ENCODE measurements at regions not wholly inside any gene's neighbourhood (a gene's known extent, or its start where the extent isn't known, plus 50 kb on each side); places are given as distances from the start of the nearest gene placed in this dataset.

DNA sequence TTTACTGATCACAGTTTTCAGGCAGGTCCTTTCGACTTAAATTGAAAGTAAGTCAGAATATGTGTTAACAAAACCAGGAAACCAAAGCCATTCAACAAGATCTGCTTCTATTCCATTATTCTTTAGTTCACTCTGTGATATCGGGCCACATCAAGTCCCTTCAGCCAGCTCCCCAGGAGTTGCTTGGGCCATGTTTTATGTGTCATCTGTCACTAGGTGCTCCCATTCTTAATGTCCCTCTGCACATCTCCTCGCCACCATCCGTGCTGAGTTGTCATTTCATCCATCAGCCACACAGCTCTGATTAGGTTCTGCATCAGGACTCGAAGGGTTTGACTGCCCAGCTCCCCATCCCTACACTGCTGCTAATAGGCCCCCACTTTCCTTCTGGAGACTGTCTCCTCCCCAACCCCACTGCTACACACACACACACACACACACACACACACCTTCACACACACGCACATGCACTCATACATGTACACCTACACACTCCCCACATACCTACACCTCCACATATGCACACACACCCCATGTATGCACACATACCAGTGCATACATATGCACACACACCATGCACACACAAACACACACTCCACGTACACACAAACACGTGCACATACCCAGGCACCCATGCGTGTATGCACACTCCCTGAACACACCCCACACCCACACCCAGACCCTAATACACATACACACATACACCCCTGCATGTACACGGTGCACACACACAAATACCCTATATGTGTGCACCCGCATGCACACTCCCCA is 143.3 kb upstream of the GMDS start:
- H3K4me3 ChIP-seq (ENCODE audit: low read depth, low read length) = no peak overlapping the region
- no peaks in the 10 kb centered on the region for H3K4me1 ChIP-seq (ENCODE audit: control insufficient read depth, insufficient read depth, low read length)
- H3K27me3 ChIP-seq (ENCODE audit: control insufficient read depth, insufficient read depth, low read length) = no peaks in the 10 kb centered on the region
- no peak overlapping the region for H3K9ac ChIP-seq (ENCODE audit: low read depth, low read length)
- H3K27ac ChIP-seq (ENCODE audit: low read depth, low read length) = no peak overlapping the region
- no peaks in the 10 kb centered on the region for H3K36me3 ChIP-seq (ENCODE audit: control insufficient read depth, insufficient read depth, low read length)
- peaks cover 3% of the 10 kb centered on the region; the same call in 1 of the 2 replicates for H3K9me3 ChIP-seq (ENCODE audit: control insufficient read depth, insufficient read depth, low read length)

DNA sequence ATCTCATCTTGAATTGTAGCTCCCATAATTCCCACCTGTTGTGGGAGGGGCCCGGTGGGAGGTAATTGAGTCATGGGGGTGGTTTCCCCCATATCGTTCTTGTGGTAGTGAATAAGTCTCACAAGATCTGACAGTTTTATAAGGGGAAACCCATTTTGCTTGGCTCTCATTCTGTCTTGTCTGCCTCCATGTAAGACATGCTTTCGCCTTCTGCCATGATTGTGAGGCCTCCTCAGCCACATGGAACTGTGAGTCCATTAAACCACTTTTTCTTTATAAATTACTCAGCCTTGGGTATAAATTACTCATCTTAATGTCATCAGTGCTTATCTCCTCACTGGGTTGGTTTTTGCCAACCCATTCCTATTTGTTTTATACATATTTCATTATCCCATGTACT is 142.0 kb upstream of the GMDS start:
- H3K9me3 ChIP-seq (ENCODE audit: control insufficient read depth, insufficient read depth, low read length) = 0 out of 2 replicates have a peak, but pooled peaks cover under 1% of the 10 kb centered on the region
- H3K36me3 ChIP-seq (ENCODE audit: control insufficient read depth, insufficient read depth, low read length) = no peaks in the 10 kb centered on the region
- no peaks in the 10 kb centered on the region for H3K27me3 ChIP-seq (ENCODE audit: control insufficient read depth, insufficient read depth, low read length)
- no peaks in the 10 kb centered on the region for H3K4me1 ChIP-seq (ENCODE audit: control insufficient read depth, insufficient read depth, low read length)
- no peak overlapping the region for H3K27ac ChIP-seq (ENCODE audit: low read depth, low read length)
- no peak overlapping the region for H3K4me3 ChIP-seq (ENCODE audit: low read depth, low read length)
- H3K9ac ChIP-seq (ENCODE audit: low read depth, low read length) = no peak overlapping the region

DNA sequence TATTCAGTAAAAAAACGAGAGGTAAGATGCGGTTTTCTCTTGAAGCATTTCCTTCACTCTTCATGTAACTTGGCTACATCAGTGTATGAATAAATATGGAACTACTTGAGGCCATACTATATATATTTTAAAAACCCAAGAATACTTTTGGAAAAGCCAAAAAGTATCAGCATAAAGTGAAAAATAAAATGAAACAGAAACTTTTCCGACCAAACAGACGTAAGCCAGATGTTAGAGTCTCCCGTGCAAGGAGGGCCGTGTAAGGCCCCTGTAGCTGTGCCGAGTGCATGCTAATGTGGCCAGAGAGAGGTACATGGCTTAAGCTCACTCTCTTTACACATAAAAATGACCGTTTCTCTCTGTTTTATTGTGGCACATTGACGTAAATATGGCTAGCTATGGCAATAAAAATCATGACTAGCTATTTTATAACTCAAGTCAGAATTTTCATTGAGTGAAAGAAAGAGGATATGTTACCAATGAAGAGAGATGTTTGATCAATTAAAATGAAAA is 140.1 kb upstream of the GMDS start:
- no peaks in the 10 kb centered on the region for H3K9me3 ChIP-seq (ENCODE audit: control insufficient read depth, insufficient read depth, low read length)
- no peaks in the 10 kb centered on the region for H3K4me1 ChIP-seq (ENCODE audit: control insufficient read depth, insufficient read depth, low read length)
- H3K27me3 ChIP-seq (ENCODE audit: control insufficient read depth, insufficient read depth, low read length) = no peaks in the 10 kb centered on the region
- no peak overlapping the region for H3K4me3 ChIP-seq (ENCODE audit: low read depth, low read length)
- H3K36me3 ChIP-seq (ENCODE audit: control insufficient read depth, insufficient read depth, low read length) = no peaks in the 10 kb centered on the region
- H3K9ac ChIP-seq (ENCODE audit: low read depth, low read length) = no peak overlapping the region
- H3K27ac ChIP-seq (ENCODE audit: low read depth, low read length) = no peak overlapping the region

DNA sequence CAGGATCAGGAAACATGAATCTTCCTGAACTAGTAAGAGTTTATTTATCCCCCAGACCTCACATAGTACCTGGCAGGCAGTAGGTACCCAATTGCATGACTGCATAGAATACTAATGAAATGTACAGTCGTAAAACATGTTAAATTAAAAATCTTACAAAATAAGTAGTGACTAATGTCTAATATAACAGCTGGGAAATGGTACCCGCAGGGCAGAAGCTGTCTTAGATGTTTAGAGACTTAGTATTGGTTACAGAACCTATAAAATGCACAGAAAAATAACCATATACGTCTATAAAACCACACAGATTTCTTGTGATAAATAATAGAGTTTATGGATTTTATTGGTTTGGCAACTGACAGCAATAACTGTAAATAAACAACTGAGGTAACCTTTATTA is 139.1 kb upstream of the GMDS start:
- Histone ChIP-seq H3K9ac (ENCODE audit: low read depth, low read length) (no peak overlapping the region), H3K4me1 (ENCODE audit: control insufficient read depth, insufficient read depth, low read length) (no peaks in the 10 kb centered on the region), H3K4me3 (ENCODE audit: low read depth, low read length) (no peak overlapping the region), H3K27ac (ENCODE audit: low read depth, low read length) (no peak overlapping the region), H3K27me3 (ENCODE audit: control insufficient read depth, insufficient read depth, low read length) (no peaks in the 10 kb centered on the region), H3K9me3 (ENCODE audit: control insufficient read depth, insufficient read depth, low read length) (no peaks in the 10 kb centered on the region), H3K36me3 (ENCODE audit: control insufficient read depth, insufficient read depth, low read length) (no peaks in the 10 kb centered on the region)

DNA sequence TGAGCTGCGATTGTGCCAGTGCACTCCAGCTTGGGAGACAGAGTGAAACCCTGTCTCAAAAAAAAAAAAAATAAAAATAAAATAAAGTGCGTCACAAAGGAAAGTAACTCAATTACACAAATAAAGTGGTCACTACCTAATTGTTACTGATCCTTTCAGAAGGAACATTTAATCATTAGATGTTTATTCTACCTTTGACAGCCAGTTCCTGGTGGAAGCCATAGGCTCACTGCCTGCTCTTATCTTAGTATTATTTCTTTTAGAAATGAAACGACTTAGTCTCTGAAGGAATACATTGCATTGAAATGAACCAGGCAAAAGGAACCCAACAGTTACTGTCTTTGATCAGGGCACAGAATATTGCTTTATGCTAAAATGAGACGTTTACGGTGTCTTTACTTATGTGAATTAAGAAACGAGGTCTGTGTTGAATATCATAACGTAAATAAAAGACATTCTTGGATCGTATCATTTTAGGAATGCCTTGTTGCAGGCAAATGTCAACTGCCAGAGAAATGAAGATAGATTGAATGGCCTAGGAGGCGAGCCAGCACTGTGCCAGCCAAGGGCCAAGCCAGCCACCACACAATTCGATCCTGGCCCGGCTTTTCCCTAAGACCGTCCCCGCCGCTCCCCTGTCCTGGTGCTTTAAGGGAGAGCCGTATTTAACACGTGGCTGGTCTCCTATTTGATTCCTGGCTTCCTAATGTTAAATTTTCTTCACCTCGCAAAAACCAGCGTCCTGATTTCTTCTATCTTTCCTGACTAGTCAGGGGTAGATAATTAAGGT is 136.7 kb upstream of the GMDS start:
- Histone ChIP-seq H3K4me3 (ENCODE audit: low read depth, low read length) (no peak overlapping the region), H3K4me1 (ENCODE audit: control insufficient read depth, insufficient read depth, low read length) (no peaks in the 10 kb centered on the region), H3K9me3 (ENCODE audit: control insufficient read depth, insufficient read depth, low read length) (no peaks in the 10 kb centered on the region), H3K27me3 (ENCODE audit: control insufficient read depth, insufficient read depth, low read length) (no peaks in the 10 kb centered on the region), H3K36me3 (ENCODE audit: control insufficient read depth, insufficient read depth, low read length) (no peaks in the 10 kb centered on the region), H3K9ac (ENCODE audit: low read depth, low read length) (no peak overlapping the region), H3K27ac (ENCODE audit: low read depth, low read length) (no peak overlapping the region)

DNA sequence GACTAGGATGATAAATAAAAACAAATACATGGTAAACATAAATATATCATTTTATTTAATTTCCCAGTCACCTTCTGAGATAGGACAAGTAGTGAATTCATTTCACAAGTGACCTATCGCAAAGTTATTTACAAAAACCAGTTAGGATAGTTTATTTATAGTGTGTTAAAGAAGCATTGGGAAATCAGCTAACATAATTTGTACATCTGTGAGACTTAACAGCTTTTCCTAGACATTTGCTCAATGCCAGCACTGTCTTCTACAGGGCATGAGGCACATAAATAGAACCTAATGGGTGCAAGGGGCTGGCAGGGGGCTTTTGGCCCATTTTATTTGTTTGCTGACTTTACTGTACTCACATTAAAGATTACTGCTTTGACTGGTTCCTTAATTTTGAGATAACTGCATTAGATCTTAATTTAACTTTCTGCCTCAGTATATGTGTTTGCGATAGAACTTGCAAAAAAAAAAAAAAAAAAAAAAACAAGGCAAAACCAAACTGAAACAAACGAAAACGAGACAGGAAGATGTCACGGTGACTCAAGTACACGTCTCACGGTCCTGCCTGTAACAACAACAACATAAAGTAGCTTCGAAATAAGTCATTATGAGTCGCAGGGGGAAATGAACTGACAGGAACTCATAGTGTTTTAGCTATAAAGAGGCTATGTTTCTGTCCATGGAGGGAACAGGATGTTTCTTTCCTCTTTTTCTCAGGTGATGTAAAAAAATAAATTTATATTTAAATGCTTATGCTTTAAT is 133.7 kb upstream of the GMDS start:
- Histone ChIP-seq H3K27ac (ENCODE audit: low read depth, low read length) (no peak overlapping the region), H3K36me3 (ENCODE audit: control insufficient read depth, insufficient read depth, low read length) (no peaks in the 10 kb centered on the region), H3K9me3 (ENCODE audit: control insufficient read depth, insufficient read depth, low read length) (no peaks in the 10 kb centered on the region), H3K4me1 (ENCODE audit: control insufficient read depth, insufficient read depth, low read length) (no peaks in the 10 kb centered on the region), H3K4me3 (ENCODE audit: low read depth, low read length) (no peak overlapping the region), H3K27me3 (ENCODE audit: control insufficient read depth, insufficient read depth, low read length) (no peaks in the 10 kb centered on the region), H3K9ac (ENCODE audit: low read depth, low read length) (no peak overlapping the region)

DNA sequence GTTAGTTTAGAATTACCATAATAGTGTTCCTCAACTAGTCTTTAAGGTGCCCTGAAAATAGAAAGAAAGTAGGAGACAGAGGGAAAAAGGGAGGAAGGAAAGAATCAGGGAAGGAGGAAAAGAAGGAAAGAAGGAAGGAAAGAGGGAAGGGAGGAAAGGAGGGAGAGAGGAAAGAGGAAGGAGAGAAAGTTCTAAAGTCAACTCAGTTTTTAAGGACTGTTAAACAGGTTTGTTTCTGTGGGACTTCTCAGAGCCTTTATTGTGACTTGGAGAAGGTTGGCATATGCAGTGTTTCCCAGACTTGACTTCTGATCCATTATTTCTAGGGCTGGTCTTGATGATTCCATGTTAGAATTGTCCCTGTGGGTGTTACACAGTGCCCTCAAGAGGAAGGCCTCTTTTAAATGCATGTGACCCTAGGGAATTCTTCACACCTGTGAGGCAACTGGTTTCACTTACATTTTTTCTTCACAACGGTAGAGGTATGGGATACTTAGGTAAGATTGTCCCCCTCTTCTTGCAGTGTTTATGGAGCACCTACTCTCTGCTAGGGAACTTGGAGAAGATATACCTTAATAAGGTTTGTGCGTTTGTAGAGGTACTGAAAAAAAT is 132.7 kb upstream of the GMDS start:
- Histone ChIP-seq H3K4me3 (ENCODE audit: low read depth, low read length) (no peak overlapping the region), H3K36me3 (ENCODE audit: control insufficient read depth, insufficient read depth, low read length) (no peaks in the 10 kb centered on the region), H3K9ac (ENCODE audit: low read depth, low read length) (no peak overlapping the region), H3K4me1 (ENCODE audit: control insufficient read depth, insufficient read depth, low read length) (no peaks in the 10 kb centered on the region), H3K27ac (ENCODE audit: low read depth, low read length) (no peak overlapping the region), H3K9me3 (ENCODE audit: control insufficient read depth, insufficient read depth, low read length) (no peaks in the 10 kb centered on the region), H3K27me3 (ENCODE audit: control insufficient read depth, insufficient read depth, low read length) (no peaks in the 10 kb centered on the region)

DNA sequence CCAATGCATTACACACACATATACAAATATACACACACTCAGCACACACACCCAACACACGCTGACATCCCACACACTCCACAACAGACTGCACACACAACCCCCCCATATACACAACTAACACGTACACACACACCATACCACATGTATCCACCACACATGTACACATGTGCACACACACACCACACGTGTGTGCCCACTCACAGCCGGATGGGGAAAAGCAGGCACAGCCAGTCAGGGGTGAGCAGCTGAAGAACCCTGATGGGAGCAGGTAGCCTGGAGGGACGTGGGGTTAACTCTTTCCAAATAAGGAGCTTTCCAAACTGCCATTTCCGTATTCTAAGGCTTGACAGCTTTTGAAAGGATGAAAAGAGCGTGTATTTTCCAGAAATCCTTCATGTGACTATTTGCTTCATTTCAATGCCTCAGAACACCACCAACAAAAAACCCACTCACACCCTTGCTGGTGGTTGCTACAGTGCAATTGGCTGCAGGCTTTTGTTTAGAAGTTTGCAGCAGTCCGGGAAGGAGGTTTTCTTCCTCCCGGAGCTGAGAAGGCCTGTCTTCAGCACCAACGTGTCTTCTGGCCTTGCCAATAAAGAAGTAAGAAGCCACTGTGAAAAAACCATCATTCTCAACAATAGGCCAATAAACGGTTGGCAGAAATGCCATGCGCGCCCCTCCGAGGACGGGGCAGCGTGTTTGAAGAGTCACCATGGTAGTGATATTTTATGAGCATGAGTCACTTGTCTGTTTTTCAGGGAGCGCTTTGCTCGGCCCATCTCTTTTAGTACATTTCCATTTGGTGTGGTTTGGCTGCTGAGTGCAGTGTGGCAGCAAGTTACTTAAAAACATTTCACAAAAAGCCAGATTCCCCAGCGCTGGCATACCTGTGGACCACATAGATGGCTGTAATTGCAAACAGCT is 131.3 kb upstream of the GMDS start:
- H3K27me3 ChIP-seq (ENCODE audit: control insufficient read depth, insufficient read depth, low read length) = no peaks in the 10 kb centered on the region
- H3K9me3 ChIP-seq (ENCODE audit: control insufficient read depth, insufficient read depth, low read length) = no peaks in the 10 kb centered on the region
- H3K4me3 ChIP-seq (ENCODE audit: low read depth, low read length) = no peak overlapping the region
- no peaks in the 10 kb centered on the region for H3K36me3 ChIP-seq (ENCODE audit: control insufficient read depth, insufficient read depth, low read length)
- no peaks in the 10 kb centered on the region for H3K4me1 ChIP-seq (ENCODE audit: control insufficient read depth, insufficient read depth, low read length)
- H3K9ac ChIP-seq (ENCODE audit: low read depth, low read length) = no peak overlapping the region
- H3K27ac ChIP-seq (ENCODE audit: low read depth, low read length) = no peak overlapping the region

DNA sequence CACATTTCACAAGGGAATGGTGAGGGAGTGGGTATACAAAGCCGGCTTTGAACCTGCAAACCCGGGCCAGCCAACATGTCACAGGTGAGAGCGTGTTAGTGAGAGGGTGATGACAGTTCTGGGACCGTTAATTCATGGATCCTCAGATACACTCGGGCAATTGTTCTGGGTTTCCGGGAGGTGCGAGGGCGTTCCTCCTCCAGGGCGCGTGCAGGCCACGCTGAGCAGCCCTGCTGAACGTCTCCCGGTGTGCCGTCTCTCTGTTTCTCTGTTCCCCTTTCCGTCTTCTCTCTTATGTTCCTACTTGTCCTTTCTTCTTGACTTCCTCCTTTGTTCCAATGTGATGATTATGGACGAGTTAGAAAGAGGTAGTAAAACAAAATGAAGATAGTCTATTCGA is 130.0 kb upstream of the GMDS start:
- Histone ChIP-seq H3K27me3 (ENCODE audit: control insufficient read depth, insufficient read depth, low read length) (no peaks in the 10 kb centered on the region), H3K9me3 (ENCODE audit: control insufficient read depth, insufficient read depth, low read length) (no peaks in the 10 kb centered on the region), H3K4me3 (ENCODE audit: low read depth, low read length) (no peak overlapping the region), H3K9ac (ENCODE audit: low read depth, low read length) (no peak overlapping the region), H3K4me1 (ENCODE audit: control insufficient read depth, insufficient read depth, low read length) (no peaks in the 10 kb centered on the region), H3K27ac (ENCODE audit: low read depth, low read length) (no peak overlapping the region), H3K36me3 (ENCODE audit: control insufficient read depth, insufficient read depth, low read length) (no peaks in the 10 kb centered on the region)

DNA sequence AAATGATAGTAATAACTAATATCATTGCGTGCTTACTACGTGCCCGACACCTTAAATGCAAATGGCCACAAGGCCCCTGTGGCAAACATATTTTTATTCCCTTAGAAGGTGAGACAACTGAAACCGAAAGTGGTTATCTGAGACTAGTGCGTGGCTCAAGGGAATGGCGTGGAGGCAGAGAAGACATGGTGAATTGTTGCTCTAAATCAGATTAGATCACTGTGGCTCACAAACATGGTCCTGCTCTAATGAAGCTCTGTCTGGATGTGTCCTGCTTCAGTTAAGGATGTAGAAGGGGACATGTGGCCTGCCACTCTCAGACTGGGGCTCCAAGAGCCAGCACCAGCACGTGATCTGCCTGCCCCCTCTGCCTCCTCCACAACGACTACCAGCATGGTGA is 124.2 kb upstream of the GMDS start:
- no peak overlapping the region for H3K4me3 ChIP-seq (ENCODE audit: low read depth, low read length)
- no peaks in the 10 kb centered on the region for H3K36me3 ChIP-seq (ENCODE audit: control insufficient read depth, insufficient read depth, low read length)
- H3K9ac ChIP-seq (ENCODE audit: low read depth, low read length) = no peak overlapping the region
- no peaks in the 10 kb centered on the region for H3K9me3 ChIP-seq (ENCODE audit: control insufficient read depth, insufficient read depth, low read length)
- no peaks in the 10 kb centered on the region for H3K27me3 ChIP-seq (ENCODE audit: control insufficient read depth, insufficient read depth, low read length)
- H3K27ac ChIP-seq (ENCODE audit: low read depth, low read length) = no peak overlapping the region
- no peaks in the 10 kb centered on the region for H3K4me1 ChIP-seq (ENCODE audit: control insufficient read depth, insufficient read depth, low read length)

All from HUES48 (cell line).